Upper lobe of left lung (tissue), 6 donors: ENCODE measurements at regions not wholly inside any gene's neighbourhood (a gene's known extent, or its start where the extent isn't known, plus 50 kb on each side); places are given as distances from the start of the nearest gene placed in this dataset.

Source experiments
- ATAC-seq, 2 donors: fragments of 200-7000 bp; cut with Tn5 transposase; one replicate each; pipeline ENCODE4 v1.9.1; 2022; ENCODE audit warnings: mild to moderate bottlenecking in 2 of 2, moderate library complexity in 2 of 2; ENCODE audit not compliant: low FRiP score in 2 of 2
- DNase-seq, 2 donors: peaks; one replicate each; pipeline ENCODE4 v3.0.0-alpha.2; 2019 to 2020
- H3K27ac ChIP-seq, 4 donors: fragments of 200-600 bp; sonication (generic); one replicate each; pipeline ENCODE4 v1.5.1; 2016 to 2019
- H3K27me3 ChIP-seq, 4 donors: fragments of 200-600 bp; sonication (generic); one replicate each; pipeline ENCODE4 v1.5.1; 2017 to 2019
- H3K36me3 ChIP-seq, 4 donors: fragments of 200-600 bp; sonication (generic); one replicate each; pipeline ENCODE4 v1.5.1; 2016 to 2019
- H3K4me1 ChIP-seq, 4 donors: fragments of 200-600 bp; sonication (generic); one replicate each; pipeline ENCODE4 v1.5.1; 2018 to 2019
- H3K4me3 ChIP-seq, 4 donors: fragments of 200-600 bp; sonication (generic); one replicate each; pipeline ENCODE4 v1.5.1; 2017 to 2019; ENCODE audit warnings: mild to moderate bottlenecking in 2 of 4, moderate library complexity in 1 of 4
- H3K9me3 ChIP-seq, 4 donors: fragments of 200-600 bp; sonication (generic); one replicate each; pipeline ENCODE4 v1.5.1; 2018 to 2019
- EP300 ChIP-seq, 4 donors: sonication (generic); formaldehyde crosslinking; IDR thresholded peaks; one replicate each; pipeline ENCODE4 v1.5.1; 2017; ENCODE audit warnings: antibody characterized with exemption in 4 of 4, control low read depth in 2 of 4
- POLR2A ChIP-seq, 4 donors: fragments of 450-650 bp; IDR thresholded peaks; one replicate each; pipeline ENCODE4 v1.5.1; 2016 to 2017; ENCODE audit warnings: antibody characterized with exemption in 4 of 4, mild to moderate bottlenecking in 2 of 4
- POLR2AphosphoS5 ChIP-seq, 2 donors: sonication (generic); formaldehyde crosslinking; IDR thresholded peaks; one replicate each; pipeline ENCODE4 v1.5.1; 2017; ENCODE audit warnings: antibody characterized with exemption in 2 of 2
- WGBS, 2 donors: methylation state at CpG; one replicate each; pipeline ENCODE4 v1.1.5; 2017 to 2018; 5-methylcytosine and 5-hydroxymethylcytosine counted together
- TF ChIP-seq, protein P1 (sequence below), 6 experiments: fragments of 450-650 bp in 4 of 6; fragments of 200-600 bp in 2 of 6; sonication (generic) in 2 of 6; IDR thresholded peaks; one replicate each; pipeline ENCODE4 v1.5.1; 2016 to 2019; ENCODE audit warnings: antibody characterized with exemption in 6 of 6
- donor health status: DM: no; HTN: no; CAD: no; lungs with moderate emphysema.
- donor health status: DM: no; HTN: yes; CAD: no; lungs with severe emphysema.

DNA sequence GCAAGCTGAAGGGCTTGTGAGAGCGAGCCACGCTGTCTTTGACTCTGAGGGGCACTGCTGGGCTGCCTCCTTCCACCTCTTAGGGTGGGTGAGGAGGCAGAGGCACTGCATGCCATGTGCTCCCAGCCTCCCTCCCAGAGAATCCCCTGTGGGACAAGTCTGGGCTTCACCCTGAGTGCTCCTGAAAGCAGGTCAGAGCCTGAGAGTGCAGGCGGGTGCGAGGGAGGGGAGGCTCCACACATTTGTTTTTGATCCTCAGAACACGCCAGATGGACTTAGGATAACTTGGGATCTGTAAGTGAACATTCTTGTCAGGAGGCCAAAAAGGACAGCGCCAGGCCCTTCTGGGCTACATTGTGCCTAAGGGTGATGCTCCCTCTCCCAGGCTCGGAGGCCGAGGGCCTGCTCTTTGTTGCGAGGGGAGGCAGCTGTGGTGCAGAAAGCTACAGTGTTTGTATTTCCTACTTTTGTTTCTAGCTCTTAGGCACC is 155.4 kb downstream of the TMX1 start:
- TF ChIP-seq EP300 (IDR thresholded peaks at IDR 0.05) = no peak
- no peak for TF ChIP-seq POLR2A (IDR thresholded peaks at IDR 0.05)
- TF ChIP-seq, protein P1, sequence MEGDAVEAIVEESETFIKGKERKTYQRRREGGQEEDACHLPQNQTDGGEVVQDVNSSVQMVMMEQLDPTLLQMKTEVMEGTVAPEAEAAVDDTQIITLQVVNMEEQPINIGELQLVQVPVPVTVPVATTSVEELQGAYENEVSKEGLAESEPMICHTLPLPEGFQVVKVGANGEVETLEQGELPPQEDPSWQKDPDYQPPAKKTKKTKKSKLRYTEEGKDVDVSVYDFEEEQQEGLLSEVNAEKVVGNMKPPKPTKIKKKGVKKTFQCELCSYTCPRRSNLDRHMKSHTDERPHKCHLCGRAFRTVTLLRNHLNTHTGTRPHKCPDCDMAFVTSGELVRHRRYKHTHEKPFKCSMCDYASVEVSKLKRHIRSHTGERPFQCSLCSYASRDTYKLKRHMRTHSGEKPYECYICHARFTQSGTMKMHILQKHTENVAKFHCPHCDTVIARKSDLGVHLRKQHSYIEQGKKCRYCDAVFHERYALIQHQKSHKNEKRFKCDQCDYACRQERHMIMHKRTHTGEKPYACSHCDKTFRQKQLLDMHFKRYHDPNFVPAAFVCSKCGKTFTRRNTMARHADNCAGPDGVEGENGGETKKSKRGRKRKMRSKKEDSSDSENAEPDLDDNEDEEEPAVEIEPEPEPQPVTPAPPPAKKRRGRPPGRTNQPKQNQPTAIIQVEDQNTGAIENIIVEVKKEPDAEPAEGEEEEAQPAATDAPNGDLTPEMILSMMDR (IDR thresholded peaks at IDR 0.05) = no peak
- no peak for TF ChIP-seq POLR2AphosphoS5 (IDR thresholded peaks at IDR 0.05)
- ATAC-seq = peak; percentile 58 to 64
- Histone ChIP-seq H3K4me1 (peaks cover 6 to 21% (median 15%) of the 10 kb centered on the region in 4 donors), H3K4me3 (no peak overlapping the region), H3K27ac (peak overlapping the region; percentile 32 to 68 (median 42)), H3K9me3 (no peaks in the 10 kb centered on the region), H3K27me3 (no peaks in the 10 kb centered on the region), H3K36me3 (no peaks in the 10 kb centered on the region)
- 55 to 57% methylated on average over 5 to 9 of the region's 9 CpGs for WGBS, 2 donors
- peak in 1 of 2 donors; percentile 7 for DNase-seq

GRCh38 chr14:51396222-51396815 is 156.3 kb downstream of the TMX1 start:
- Histone ChIP-seq H3K27ac (peak overlapping the region in 3 of 4 donors; percentile 32 to 68 (median 44)), H3K4me3 (no peak overlapping the region), H3K36me3 (no peaks in the 10 kb centered on the region), H3K9me3 (no peaks in the 10 kb centered on the region), H3K27me3 (no peaks in the 10 kb centered on the region), H3K4me1 (peaks cover 6 to 21% (median 15%) of the 10 kb centered on the region in 4 donors)
- peak; percentile 67 to 68 for ATAC-seq
- no peak for DNase-seq
- 66 to 74% methylated on average over 11 of the region's 11 CpGs for WGBS, 2 donors
- no peak for TF ChIP-seq POLR2A (IDR thresholded peaks at IDR 0.05)
- peak; percentile 27 to 32 for TF ChIP-seq POLR2AphosphoS5 (IDR thresholded peaks at IDR 0.05)

DNA sequence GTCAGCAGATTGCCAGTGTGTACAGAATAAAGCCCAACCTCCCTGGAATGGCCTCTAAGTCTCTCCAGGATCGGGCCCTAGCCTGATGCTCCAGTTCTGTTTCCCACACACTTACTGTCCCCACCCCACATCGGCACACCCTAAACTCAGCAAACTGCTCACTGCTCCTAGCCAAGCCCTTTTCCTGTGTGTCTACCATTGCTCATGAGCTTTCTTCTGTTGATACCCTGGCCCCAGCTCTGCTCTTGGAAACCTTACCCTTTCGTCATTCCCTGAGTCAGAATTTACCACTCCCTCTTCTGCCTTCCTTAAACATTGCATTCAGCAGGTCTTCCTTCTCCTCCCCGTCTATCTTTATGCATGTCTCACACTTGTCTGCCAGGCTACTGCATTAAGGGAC is 158.9 kb downstream of the TMX1 start:
- TF ChIP-seq EP300 (IDR thresholded peaks at IDR 0.05) = no peak
- TF ChIP-seq POLR2AphosphoS5 (IDR thresholded peaks at IDR 0.05) = no peak
- TF ChIP-seq, protein P1 (IDR thresholded peaks at IDR 0.05) = no peak
- TF ChIP-seq POLR2A (IDR thresholded peaks at IDR 0.05) = no peak
- ATAC-seq (peak in 1 of 2 donors; percentile 71), DNase-seq (no peak)
- WGBS, 2 donors = 81 to 88% methylated on average over 4 of the region's 4 CpGs
- Histone ChIP-seq H3K4me3 (no peak overlapping the region), H3K36me3 (no peaks in the 10 kb centered on the region), H3K27ac (no peak overlapping the region), H3K27me3 (no peaks in the 10 kb centered on the region), H3K4me1 (peaks cover 6 to 18% (median 15%) of the 10 kb centered on the region in 4 donors), H3K9me3 (no peaks in the 10 kb centered on the region)

DNA sequence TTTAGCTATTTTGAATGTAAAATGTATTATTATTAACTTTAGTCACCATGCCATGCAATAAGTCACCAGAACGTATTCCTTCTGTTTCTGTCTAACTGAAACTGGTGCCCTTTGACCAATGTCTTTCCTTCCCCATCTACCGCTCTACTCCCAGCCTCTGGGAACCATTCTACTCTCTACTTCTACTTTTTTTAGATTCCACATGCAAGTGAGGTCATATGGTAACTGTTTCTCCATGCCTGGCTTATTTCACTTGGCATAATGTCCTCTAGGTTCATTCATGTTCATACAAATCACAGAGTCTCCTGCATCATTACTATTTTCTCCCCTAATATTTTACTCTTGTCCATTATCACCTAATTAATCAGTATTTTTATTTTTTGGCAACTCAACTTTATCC is 160.1 kb downstream of the TMX1 start:
- H3K27me3 ChIP-seq = no peaks in the 10 kb centered on the region
- no peak for ATAC-seq
- H3K9me3 ChIP-seq = no peaks in the 10 kb centered on the region
- no peak for DNase-seq
- H3K27ac ChIP-seq = no peak overlapping the region
- H3K4me3 ChIP-seq = no peak overlapping the region
- no peaks in the 10 kb centered on the region for H3K36me3 ChIP-seq
- H3K4me1 ChIP-seq = peaks cover 0 to 9% (median 5%) of the 10 kb centered on the region in 4 donors
- WGBS, 2 donors = 61 to 83% methylated on average over 2 of the region's 2 CpGs
- TF ChIP-seq POLR2A (IDR thresholded peaks at IDR 0.05) (no peak), EP300 (IDR thresholded peaks at IDR 0.05) (no peak), POLR2AphosphoS5 (IDR thresholded peaks at IDR 0.05) (no peak)
- TF ChIP-seq, protein P1 (IDR thresholded peaks at IDR 0.05) = no peak

DNA sequence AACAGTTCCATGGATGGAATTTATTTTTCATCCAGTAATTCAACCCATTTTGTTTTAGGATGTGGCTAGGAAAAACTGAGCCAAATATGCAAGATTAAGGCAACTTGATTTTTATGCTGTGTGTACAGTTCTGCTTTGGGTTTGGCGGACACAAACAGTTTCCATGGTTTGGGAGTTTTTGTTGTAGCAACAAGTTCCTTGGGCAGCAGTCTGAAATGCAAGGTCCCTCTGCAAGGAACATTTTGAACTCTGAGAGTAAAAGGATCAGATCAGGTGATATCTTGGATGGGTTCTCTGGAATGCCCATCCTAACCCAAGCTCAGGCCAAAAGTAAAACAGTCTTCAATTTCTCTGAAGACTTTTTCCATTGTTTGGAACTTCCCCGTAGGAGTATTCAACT is 161.2 kb downstream of the TMX1 start:
- ATAC-seq (peak in 1 of 2 donors; percentile 78), DNase-seq (no peak)
- WGBS, 2 donors = 69 to 72% methylated on average over 2 of the region's 2 CpGs
- no peak overlapping the region for H3K4me3 ChIP-seq
- H3K9me3 ChIP-seq = no peaks in the 10 kb centered on the region
- no peaks in the 10 kb centered on the region for H3K27me3 ChIP-seq
- TF ChIP-seq, protein P1 (IDR thresholded peaks at IDR 0.05) = no peak
- no peak for TF ChIP-seq EP300 (IDR thresholded peaks at IDR 0.05)
- TF ChIP-seq POLR2AphosphoS5 (IDR thresholded peaks at IDR 0.05) = no peak
- no peak for TF ChIP-seq POLR2A (IDR thresholded peaks at IDR 0.05)
- H3K36me3 ChIP-seq = no peaks in the 10 kb centered on the region
- H3K4me1 ChIP-seq = no peaks in the 10 kb centered on the region
- no peak overlapping the region for H3K27ac ChIP-seq
